ENCODE measurements at regions not wholly inside any gene's neighbourhood (a gene's known extent, or its start where the extent isn't known, plus 50 kb on each side); places are given as distances from the start of the nearest gene placed in this dataset.
"Not testable (repeated sequence)": the region's sequence is repeated elsewhere in the genome, so short reads cannot be mapped to it uniquely, and the experiment has no call there.

DNA sequence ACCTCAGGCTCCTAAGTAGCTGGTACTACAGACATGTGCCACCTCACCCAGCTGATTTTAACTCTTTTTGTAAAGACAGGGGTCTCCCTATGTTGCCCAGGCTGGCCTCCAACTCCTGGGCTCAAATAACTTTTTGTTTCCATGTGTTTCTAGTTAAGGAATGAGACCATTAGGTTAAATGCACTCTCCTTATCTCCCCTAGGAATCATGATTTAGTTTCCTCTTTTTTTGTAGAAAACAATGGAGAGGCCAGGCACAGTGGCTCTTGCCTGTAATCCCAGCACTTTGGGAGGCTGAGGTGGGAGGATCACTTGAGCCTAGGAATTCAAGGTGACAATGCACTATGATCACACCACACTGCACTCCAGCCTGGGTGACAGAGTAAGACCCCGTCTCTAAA lies 198.8 kb upstream of the C2CD4B start:
- no peaks in the 10 kb centered on the region for H3K36me3 ChIP-seq
- no peaks in the 10 kb centered on the region for H3K27me3 ChIP-seq
- no peaks in the 10 kb centered on the region for H3K9me3 ChIP-seq
- H3K4me1 ChIP-seq, result no peaks in the 10 kb centered on the region
- no peak overlapping the region for H3K27ac ChIP-seq
- TF ChIP-seq, protein P1, sequence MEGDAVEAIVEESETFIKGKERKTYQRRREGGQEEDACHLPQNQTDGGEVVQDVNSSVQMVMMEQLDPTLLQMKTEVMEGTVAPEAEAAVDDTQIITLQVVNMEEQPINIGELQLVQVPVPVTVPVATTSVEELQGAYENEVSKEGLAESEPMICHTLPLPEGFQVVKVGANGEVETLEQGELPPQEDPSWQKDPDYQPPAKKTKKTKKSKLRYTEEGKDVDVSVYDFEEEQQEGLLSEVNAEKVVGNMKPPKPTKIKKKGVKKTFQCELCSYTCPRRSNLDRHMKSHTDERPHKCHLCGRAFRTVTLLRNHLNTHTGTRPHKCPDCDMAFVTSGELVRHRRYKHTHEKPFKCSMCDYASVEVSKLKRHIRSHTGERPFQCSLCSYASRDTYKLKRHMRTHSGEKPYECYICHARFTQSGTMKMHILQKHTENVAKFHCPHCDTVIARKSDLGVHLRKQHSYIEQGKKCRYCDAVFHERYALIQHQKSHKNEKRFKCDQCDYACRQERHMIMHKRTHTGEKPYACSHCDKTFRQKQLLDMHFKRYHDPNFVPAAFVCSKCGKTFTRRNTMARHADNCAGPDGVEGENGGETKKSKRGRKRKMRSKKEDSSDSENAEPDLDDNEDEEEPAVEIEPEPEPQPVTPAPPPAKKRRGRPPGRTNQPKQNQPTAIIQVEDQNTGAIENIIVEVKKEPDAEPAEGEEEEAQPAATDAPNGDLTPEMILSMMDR (IDR thresholded peaks at IDR 0.05), result no peak
- DNase-seq (ENCODE audit: low spot score), result no peak
- H3K4me3 ChIP-seq, result no peak overlapping the region

DNA sequence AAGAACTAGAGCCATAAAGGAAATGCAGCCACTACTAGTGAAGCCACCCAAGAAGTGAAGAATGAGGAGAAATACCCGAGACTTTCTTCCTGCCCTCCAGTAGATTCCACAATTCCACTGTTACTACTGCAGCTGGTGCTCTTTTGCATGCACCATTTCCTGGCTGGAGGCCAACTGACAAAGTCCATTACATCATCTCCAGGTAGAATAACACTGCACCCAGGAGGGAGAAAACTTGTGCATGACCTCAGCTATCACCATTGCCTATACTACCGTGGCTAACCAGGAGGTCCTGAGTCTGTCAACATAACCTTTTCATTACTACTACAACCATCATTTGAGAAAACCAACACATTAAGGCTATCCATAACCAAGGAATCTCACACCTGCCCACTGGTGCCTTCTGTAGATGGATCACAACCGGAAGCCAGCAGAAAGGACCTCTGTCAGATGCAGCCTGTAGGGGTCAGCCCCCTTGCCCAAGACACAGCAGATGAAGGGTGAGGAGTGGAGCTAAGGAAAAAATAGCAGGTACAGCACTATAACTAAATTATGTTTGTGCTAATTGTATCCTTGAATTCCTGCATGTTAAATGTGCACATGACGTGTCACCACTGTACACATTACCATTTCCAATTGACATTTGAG lies 200.8 kb upstream of the C2CD4B start:
- no peak overlapping the region for H3K4me3 ChIP-seq
- no peak for DNase-seq (ENCODE audit: low spot score)
- no peaks in the 10 kb centered on the region for H3K36me3 ChIP-seq
- no peaks in the 10 kb centered on the region for H3K4me1 ChIP-seq
- TF ChIP-seq, protein P1 (IDR thresholded peaks at IDR 0.05), result no peak
- no peak overlapping the region for H3K27ac ChIP-seq
- no peaks in the 10 kb centered on the region for H3K27me3 ChIP-seq
- no peaks in the 10 kb centered on the region for H3K9me3 ChIP-seq

DNA sequence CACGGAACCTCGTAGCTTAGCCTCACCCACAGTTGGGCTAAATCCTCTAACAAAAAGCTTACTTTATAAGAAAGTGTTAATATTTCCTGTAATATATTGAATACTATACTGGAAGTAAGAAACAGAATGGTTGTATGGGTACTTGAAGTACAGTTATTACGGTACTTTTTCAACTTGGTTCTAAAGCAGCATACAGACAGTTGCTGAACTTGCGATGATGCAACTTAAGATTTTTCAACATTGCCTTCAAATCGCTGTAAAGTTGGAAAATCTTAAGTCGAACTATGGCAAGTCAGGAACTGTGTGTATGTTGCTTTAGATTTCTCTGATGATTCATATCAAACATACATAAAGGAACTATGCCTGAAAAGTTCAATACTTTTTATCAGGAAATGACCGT lies 204.4 kb upstream of the C2CD4B start:
- no peak overlapping the region for H3K4me3 ChIP-seq
- no peaks in the 10 kb centered on the region for H3K27me3 ChIP-seq
- H3K9me3 ChIP-seq, result no peaks in the 10 kb centered on the region
- TF ChIP-seq, protein P1 (IDR thresholded peaks at IDR 0.05), result no peak
- H3K27ac ChIP-seq, result no peak overlapping the region
- no peaks in the 10 kb centered on the region for H3K36me3 ChIP-seq
- no peaks in the 10 kb centered on the region for H3K4me1 ChIP-seq
- DNase-seq (ENCODE audit: low spot score), result no peak

DNA sequence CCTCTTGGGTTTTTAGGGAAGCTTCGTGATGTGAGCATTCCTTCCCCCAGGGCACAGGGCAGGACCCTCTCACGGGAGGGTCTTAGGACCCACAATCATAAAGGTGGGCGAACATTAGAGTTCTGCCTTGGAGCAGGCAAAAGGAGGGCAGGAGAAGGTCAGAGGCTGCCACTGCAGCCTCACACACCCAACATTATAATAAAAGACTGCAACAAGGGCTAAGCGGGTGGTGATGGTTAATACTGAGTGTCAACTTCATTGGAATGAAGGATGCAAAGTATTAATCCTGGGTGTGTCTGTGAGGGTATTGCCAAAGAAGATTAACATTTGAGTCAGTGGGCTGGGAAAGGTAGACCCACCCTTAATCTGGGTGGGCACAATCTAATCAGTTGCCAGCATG lies 206.6 kb upstream of the C2CD4B start:
- not testable (repeated sequence) for H3K36me3 ChIP-seq; H3K4me1 ChIP-seq; H3K9me3 ChIP-seq; DNase-seq (ENCODE audit: low spot score); H3K4me3 ChIP-seq; H3K27me3 ChIP-seq; H3K27ac ChIP-seq

DNA sequence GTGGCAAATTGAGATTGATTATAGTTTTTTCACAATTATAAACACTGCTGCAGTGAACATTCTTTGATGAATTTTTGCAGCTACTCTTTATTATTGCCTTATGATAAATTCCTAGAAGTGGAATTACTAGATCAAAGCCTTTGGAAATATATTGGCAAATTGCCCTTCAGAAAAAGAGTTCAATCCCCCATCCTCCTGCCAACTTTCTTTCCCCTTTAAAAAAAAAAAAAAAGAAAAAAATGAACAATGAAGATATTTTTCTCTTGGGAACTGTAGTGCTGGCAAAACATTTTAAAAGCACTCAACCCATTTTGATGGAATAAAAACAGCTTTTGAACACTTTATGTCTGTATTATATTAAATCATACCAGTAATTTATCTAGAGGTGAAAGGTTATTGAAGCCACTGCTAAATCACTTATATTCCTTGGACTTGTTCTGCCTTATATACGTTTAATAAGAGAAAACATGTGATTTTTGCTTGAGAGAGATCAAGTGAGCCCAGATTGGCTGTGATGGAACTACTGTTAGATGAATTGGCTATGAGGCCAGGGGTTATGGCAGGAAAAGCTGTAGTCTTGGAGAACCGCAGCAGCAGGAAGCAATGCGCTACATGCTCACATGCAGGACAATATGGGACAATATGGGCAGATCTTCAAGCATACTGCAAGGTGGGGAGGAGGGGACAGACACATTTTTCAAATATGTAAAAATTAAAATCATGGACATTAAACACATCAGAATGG lies 212.8 kb upstream of the C2CD4B start:
- no peaks in the 10 kb centered on the region for H3K27me3 ChIP-seq
- no peak for DNase-seq (ENCODE audit: low spot score)
- H3K27ac ChIP-seq, result no peak overlapping the region
- H3K36me3 ChIP-seq, result no peaks in the 10 kb centered on the region
- TF ChIP-seq, protein P1 (IDR thresholded peaks at IDR 0.05), result no peak
- no peaks in the 10 kb centered on the region for H3K4me1 ChIP-seq
- H3K9me3 ChIP-seq, result no peaks in the 10 kb centered on the region
- no peak overlapping the region for H3K4me3 ChIP-seq

DNA sequence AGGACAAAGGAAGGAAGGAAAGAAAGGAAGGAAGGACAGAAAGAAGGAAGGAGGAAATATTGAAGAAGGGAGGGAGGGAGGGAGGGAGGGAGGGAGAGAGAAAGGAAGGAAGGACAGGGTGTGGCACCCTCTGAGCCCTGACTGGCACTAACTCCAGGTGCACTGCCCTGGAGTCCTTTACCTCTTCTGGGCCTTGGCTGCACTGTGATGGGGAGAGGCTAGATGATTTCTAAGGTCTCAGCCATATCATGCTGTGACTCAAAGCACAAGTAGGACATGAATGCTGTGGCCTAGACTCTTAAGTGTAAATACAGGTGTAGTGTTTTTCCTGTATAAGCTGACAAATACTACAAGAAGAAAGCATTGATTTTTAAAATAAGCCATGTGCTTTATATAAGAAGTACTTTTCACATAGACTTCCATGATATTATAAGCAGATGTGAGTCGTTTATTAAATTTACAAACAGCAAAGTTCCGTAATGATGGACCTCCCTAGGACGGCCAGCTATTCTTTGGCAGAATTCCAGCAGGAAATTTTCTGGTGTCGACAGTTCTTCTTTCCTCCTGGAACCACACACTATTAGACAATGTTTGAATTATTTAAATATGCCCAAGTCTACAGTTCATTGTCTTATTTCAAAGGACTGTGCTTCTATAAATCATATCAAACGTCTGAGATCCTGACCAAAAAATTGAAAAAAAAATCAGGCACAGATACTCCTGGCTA lies 213.8 kb upstream of the C2CD4B start:
- no peaks in the 10 kb centered on the region for H3K27me3 ChIP-seq
- no peak overlapping the region for H3K4me3 ChIP-seq
- no peaks in the 10 kb centered on the region for H3K36me3 ChIP-seq
- H3K27ac ChIP-seq, result no peak overlapping the region
- no peak for DNase-seq (ENCODE audit: low spot score)
- H3K9me3 ChIP-seq, result no peaks in the 10 kb centered on the region
- no peaks in the 10 kb centered on the region for H3K4me1 ChIP-seq
- TF ChIP-seq, protein P1 (IDR thresholded peaks at IDR 0.05), result no peak

Measured in right atrium auricular region (tissue), 2 donors.